ENCODE measurements at regions not wholly inside any gene's neighbourhood (a gene's known extent, or its start where the extent isn't known, plus 50 kb on each side); places are given as distances from the start of the nearest gene placed in this dataset.
"Not testable (repeated sequence)": the region's sequence is repeated elsewhere in the genome, so short reads cannot be mapped to it uniquely, and the experiment has no call there.

DNA sequence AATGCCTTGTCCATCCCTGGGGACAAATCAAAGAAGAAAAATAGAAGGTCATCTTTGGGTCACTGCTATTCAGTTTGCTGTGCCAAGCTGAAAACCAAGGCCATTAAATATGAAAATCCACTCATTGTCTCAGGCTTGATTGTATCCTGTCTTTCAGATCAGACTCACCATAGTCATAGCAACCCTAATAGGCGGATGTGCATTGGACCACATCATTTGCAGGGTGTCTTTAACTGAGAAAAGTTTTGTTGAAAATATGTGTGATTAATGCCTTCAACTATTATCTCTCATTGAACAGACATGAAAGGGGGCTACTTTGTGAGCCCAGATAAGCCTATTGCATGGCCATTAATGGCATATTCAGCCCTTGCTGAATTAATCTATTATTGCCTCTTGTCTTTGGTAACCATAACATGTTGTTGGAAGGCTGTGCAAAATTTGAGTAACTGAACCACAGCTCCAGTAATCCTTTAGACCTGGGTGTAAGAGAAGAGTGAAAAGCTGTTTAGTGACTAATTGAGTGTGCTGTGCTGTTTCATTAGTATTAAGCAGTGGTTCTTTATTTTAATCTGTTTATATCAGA is 453.6 kb upstream of the EPHA5 start:
- DNase-seq, result no peak

DNA sequence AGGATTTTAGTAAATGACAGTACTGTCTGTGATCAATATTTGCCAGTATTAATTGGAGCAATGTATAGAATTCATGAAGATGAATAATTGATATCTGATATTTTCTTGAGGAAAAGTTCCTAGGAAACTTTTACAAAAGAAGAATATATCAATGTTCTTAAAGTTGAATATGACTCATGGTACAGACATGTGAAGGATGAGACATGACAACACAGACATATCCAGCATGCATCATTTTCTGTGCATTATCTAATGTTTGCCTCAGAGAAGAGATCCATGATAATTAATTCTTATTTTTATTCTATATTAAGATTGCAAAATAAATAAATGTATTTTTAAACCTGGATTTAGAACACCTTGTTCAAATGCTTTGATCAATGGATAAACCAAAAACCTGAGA is 452.9 kb upstream of the EPHA5 start:
- DNase-seq, result no peak

DNA sequence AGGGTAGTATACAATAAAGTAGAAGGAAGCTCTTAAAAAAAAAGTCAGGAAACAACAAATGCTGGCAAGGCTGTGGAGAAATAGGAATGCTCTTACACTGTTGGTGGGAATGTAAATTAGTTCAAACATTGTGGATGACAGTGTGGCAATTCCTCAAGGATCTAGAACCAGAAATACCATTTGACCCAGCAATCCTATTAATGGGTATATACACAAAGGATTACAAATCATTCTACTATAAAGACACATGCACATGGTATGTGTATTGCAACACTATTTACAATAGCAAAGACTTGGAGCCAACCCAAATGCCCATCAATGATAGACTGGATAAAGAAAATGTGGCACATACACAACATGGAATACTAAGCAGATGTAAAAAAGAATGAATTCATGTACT is 444.9 kb upstream of the EPHA5 start:
- DNase-seq, result not testable (repeated sequence)

DNA sequence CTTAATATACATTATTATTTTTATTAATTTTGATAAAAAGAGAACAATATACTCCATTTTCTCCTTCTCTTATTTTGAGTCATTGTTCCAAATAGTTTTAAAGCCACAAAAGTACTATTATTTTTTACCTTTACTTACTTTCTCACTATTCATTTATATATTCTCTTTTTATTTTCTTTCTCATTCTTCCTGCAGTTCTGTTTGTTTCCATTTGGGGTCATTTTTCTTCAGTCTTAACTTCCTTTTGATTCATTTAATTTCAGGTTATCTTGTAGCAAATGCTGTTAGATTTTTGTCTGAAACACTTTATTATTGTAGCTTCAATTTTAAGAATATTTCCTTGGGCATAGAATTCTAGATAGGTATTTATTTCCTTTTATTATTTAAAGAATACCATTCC is 438.6 kb upstream of the EPHA5 start:
- DNase-seq, result no peak

DNA sequence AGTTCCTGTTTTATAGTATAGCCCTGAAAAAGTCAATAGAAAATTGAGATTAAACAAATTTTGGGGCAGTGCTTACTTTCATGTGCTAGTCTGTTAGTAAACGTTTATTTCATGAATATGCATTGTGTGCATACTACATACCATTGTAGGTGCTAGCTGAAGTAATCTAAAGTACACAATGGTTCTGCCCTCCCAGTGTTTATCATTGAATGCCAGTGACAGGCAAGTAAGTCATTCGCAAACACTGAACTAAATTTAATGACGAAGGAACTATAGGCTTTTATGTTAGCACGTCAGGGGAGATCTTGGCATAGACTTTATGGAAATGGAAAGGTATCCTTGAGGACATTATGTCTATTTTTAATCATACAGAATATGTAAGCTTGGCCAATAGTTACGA is 426.9 kb upstream of the EPHA5 start:
- DNase-seq, result no peak

DNA sequence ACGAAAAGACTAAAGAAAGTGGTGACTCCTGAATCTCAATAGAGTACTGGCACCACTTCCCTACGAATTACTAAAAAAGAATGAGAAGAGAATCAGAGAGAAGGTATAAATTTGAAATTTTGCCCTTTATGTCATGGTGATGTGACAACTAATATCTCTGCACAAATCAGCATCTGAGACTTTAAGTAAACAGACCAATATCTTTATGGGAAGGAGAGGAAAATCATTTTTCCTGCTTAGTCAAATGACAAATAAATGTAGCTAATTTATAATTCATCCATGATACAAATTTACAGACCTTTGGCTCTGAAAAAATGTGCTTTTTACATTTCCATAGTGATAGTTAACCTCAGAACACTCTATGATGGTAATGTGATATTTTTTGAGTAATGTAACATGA is 424.8 kb upstream of the EPHA5 start:
- no peak for DNase-seq

DNA sequence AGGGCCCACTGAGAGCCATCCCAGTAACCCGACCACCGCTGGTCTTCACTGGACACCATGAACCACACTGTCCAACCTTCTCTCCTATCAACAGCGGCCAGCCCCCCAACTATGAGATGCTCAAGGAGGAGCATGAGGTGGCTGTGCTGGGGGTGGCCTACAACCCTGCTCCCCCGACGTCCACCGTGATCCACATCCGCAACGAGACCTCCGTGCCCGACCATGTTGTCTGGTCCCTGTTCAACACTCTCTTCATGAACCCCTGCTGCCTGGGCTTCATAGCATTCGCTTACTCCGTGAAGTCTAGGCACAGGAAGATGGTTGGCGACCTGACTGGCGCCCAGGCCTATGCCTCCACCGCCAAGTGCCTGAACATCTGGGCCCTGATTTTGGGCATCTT is 423.8 kb upstream of the EPHA5 start:
- no peak for DNase-seq

DNA sequence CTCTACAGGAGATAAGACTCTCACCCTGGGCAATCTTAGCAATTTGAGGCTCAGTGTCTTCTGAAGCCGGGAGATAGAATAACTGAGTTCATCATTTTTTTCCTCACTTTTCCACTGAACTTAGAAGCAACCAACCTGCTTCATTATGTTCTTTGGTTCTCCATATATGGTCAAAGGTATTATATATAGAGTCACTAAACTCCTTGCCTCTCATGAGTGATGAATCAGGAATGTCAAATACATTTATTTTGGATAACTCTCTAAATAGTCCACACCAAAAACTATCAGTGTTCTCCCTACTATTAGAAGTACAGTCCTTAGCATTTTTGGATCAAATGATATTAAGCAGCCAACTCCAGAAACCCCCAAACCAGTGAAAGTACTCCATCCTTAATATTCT is 421.5 kb upstream of the EPHA5 start:
- no peak for DNase-seq

DNA sequence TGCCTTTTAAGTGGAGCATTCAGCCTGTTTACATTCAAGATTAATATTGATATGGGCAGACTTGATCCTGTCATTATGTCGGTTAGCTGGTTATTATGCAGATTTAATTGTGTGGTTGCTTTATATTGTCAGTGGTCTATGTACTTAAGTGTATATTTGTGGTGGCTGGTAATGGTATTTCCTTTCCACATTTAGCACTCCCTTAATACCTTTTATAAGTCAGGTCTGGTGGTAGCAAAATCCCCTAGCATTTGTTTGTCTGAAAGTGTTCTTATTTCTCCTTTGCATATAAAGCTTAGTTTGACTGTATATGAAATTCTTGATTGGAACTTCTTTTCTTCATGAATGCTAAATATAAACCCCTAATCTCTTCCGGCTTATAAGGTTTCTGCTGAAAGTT is 403.7 kb upstream of the EPHA5 start:
- DNase-seq, result no peak

DNA sequence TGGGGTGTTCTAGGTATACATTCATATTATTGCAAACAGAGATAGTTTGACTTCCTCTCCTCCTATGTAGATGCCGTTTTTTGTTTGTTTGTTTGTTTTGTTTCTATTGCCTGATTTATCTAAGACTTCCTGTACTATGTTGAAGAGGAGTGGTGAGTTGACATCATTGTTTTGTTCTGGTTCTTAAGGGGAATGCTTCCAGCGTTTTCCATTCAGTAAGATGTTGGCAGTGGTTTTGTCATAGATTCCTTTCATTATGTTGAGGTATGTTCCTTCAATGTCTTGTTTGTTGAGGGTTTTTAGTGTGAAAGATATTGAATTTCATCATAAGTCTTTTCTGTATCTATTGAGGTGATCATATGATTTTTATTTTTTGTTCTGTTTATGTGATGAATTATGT is 401.6 kb upstream of the EPHA5 start:
- no peak for DNase-seq

DNA sequence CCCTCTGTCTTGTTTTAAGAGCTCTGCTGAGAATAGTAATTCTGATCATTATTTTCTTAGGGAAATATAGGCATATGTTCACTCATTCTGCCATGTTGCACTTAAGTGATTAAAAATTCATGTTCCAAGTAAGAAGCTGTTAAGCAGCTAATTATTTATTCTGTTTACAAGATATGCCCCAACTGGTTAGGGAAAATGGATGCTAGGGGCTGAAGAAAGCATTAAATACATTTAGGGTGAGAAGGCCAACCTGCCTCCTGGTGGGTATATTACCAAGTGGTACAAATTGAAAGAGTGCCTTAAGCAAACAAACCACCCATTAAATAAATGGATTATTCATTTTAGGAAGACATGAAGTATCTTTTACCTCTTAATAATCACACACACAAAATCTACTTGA is 392.6 kb upstream of the EPHA5 start:
- no peak for DNase-seq

DNA sequence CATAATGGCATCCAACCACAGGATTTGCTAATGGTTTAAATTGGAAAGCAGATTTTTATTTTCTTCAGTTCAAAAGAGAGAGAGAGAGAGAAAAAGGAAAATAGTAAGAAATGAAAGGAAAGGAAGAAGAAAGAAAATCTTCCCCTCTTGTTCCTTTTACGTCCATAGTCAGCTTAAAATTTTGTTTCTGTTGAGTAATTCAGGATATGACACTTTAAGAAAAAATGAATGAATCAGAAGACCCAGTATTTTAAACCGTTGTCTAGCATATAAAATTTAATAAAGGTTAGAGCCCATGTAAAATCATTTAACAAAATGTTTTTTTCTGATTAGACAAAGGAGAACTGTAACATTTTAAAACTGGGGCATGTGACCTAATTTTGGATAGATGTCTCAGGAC is 391.8 kb upstream of the EPHA5 start:
- DNase-seq, result no peak

DNA sequence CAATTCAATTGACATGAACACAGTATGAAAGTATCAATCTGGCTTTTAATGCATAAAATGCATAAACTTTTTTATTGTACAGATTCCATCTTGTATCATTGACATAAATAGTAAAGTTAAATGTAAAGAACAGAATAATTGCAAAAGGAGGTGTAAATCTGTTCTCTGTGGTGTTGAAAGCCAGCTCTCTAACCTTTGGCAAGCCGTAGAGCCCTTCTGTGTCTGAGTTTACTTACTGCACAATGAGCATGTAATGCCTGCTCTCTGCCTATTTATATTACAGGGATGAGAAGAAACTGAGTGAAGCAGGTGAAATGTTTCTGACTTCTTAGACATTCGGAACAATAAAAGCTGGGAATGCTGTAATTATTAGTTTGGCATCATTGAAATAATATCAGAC is 389.3 kb upstream of the EPHA5 start:
- no peak for DNase-seq

DNA sequence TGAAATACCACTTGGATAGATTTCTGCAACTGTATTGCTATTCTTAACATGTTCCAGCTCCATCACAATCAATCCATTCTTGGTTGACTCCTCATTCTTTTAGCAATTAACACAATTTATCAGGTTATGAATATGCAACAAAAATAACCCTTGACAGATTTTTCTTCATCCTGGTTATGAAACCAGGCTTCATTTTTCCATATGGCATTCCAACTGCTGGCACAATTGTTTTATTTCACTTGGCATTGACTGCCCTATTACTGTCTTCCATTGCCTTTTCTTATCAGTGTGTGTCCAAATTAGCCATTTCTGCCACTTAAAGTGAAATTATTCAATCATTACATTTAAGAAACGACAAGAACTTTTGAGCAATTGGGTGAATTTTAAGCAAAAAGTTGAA is 388.8 kb upstream of the EPHA5 start:
- DNase-seq, result no peak

DNA sequence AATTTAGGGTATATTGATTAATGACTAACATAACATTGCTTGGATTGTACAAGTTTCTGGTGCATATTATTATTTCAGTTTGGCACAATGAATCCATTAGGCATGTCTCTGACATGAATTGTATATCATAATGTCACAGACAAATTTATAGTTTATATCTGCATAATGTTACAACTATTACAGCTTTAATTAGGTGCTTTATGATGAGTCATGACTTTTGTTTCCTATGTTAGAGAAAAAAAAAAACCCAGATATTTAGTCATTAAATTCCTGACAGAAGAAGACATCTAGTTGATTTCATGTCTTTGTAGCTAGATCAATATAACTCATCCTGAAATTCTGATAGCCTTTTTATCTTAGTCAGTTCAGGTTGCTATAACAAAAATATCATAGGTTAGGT is 385.7 kb upstream of the EPHA5 start:
- no peak for DNase-seq

DNA sequence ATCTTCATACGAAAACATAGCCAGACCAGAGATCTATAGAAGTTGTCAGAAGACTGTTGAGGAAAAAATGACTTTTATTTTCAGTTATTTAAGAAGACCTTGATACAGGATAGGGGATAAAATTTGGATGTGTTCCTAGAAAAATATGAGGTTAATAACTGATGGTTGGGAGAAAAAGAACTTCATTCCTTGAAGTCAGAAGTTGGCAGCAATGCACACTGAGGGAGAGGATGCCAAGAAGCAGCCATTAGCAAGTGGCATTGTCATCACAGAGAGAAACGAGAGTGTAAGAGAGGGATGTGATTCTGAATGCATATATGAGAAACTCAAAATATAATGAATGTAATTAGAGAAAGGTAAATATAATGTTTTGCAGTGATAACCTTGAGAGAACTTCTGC is 382.1 kb upstream of the EPHA5 start:
- DNase-seq, result no peak

DNA sequence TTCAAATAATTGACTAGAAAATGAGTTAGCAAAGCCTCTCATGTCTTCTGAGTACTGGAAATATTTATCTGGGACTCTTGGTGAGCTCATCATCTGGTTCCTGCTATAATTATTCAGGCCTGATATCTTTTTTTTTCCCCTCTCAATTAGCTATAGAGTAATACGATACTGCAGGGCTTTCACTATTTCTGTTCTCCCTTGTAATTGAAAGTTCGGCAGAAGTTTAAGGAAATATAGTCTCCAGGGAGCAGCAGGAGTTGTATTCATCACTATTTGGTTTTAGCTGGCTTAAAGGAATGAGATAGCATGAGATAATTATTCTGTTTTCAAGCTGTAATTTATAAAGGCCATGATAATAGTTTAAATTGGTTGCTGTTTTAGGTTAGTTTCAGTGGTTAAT is 378.6 kb upstream of the EPHA5 start:
- peak; percentile 1 for DNase-seq

DNA sequence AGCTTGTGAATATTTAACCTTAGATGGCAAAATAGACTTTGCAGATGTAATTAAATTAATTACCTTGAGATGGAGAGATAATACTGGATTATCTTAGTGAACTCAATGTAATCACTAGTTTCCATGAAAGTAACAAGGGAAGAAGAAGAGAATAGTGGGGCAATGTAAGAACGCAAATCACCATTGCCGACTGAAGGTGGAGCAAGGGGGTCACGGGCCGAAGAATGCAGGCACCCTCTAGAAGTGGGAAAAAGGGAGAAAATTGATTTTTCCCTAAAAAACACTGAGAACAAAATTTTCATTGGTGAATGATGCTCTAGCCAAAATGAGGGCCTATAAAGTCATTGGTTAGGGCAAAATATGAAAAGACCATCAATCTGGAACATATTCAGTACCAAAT is 375.6 kb upstream of the EPHA5 start:
- no peak for DNase-seq

DNA sequence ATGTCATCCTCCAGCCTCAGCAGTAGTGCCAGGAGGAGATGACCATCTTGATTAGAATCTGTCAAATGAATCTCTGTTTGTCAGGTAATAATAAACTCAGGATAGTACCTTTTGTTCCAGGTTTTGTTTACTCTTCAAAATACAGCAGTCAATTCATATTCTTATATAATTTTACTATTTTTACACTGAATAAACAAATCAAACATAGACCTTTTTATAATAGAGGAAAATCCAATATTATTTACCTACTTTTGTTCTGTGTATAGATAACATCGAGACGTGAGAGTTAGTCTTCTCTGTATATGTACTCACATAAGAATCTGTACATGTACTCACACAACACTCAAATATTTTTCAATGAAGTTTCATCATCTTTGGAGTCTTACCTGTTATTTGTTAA is 365.4 kb upstream of the EPHA5 start:
- no peak for DNase-seq

DNA sequence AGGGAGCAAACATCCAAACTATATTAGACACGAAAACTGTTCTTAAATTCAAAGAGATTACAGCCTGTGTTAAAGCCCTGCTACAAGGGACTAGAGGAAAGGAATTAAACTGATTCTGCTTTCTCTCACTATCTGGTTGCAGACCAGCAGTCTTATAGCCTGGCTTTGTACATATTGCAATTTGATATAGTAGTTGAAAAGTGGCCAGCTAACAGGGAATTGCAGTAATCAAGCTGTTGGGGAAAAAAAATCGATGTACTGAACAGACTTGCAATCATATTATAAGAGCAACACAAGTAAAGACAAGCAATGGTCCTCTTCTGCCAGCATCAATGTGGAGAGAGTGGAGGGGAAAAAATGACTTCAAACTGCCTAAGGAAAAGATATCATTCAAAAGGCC is 364.4 kb upstream of the EPHA5 start:
- DNase-seq, result no peak

DNA sequence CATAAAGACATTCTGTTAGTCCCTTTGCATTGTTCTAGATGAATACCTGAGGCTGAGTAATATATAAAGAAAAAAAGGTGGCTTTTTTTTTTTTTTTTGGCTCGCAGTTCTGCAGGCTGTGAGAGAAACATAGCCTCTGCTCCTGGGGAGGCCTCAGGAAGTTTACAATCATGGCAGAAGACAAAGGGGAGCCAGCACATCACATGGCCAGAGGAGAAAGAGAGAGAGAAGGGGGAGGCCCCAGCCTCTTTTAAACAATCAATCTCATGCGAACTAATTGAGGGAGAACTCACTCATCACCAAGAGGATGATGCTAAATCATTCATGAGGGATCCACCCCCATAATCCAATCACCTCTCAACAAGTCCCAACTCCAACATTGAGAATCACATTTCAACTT is 364.0 kb upstream of the EPHA5 start:
- no peak for DNase-seq

DNA sequence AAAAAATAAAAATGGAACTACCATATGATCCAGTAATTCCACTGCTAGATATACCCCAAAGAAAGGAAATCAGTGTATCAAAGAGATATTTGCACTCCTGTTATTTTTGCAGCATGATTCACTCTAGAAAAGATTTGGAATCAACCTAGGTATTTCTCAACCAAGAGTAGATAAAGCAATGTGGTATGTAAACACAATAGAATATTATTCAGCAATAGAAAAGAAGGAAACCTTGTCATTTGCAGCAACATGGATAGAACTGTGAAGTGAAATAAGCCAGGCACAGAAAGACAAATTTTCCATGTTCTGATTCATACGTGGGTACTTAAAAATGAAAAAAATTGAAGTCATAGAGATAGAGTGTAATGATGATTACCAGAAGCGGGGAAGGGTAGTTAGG is 362.3 kb upstream of the EPHA5 start:
- DNase-seq, result no peak

DNA sequence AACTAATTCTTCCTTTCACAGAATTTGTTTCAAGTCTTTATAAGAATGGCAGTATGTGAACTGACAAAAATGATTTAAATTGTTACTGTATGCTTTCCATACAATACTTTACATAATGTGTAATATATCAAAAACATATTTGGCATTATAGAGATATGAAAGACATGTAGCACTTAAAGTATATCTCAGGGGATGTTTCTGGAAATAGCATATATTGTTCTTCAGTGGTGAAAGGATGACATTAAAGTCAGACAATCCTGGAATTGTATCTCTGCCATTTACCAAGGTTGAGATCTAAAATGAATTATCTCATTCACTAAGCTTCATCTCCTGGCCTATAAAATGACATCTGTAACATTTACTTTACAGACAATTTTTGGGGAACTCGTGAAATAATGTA is 358.4 kb upstream of the EPHA5 start:
- DNase-seq, result no peak

DNA sequence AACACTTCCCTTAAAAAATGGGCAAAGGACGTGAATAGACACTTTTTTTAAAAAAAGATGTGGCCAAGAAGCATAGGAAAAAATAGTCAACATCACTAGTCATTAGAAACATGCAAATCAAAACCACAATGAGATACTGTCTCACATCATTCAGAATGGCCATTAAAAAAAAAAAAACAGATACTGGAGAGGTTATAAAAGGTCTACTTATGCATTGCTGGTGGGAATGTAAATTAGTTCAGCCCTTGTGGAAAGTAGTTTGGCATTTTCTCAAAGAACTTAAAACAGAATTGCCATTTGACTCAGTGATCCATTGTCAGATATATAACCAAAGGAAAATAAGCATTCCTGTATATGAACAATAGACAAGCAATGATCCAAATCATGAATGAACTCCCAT is 352.8 kb upstream of the EPHA5 start:
- DNase-seq, result no peak

DNA sequence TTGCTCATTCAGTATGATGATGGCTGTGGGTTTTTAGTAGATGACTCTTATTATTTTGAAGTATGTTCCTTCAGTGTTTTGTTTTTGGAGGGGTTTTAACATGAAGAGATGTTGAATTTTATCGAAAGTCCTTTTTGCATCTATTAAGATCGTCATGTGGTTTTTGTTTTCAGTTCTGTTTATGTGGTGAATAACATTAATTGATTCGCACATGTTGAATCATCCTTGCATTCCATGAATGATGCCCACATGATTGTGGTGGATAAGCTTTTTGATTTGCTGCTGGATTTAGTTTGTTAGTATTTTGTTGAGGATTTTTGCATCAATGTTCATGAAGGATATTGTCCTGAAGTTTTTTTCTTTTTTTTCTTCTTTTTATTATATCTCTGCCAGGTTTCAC is 347.4 kb upstream of the EPHA5 start:
- no peak for DNase-seq

DNA sequence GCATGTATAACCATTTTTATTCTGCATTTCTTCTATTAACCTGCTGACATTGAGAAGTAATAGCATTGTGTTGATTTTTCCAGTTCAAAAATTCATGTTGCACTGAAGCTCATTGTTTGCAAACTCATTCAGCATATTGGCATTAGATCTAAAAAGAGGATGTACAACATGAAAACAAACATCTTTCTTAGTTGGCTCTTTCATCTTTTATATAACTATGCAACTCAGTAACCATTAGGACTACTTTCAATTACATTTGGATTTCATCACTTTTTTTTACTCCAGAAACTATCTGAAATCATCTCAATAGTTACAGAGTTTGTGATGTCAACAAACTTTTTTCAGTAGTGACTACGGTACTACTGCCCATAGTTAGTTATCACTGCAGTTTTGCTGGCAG is 346.0 kb upstream of the EPHA5 start:
- no peak for DNase-seq

Data from skin of body (tissue), 1 donor.